Upper lobe of left lung (tissue), 6 donors: ENCODE measurements at regions not wholly inside any gene's neighbourhood (a gene's known extent, or its start where the extent isn't known, plus 50 kb on each side); places are given as distances from the start of the nearest gene placed in this dataset.

ENCODE experiments used
- ATAC-seq, 2 donors: fragments of 200-7000 bp; cut with Tn5 transposase; one replicate each; pipeline ENCODE4 v1.9.1; 2022; ENCODE audit warnings: mild to moderate bottlenecking in 2 of 2, moderate library complexity in 2 of 2; ENCODE audit not compliant: low FRiP score in 2 of 2
- DNase-seq, 2 donors: peaks; one replicate each; pipeline ENCODE4 v3.0.0-alpha.2; 2019 to 2020
- H3K27ac ChIP-seq, 4 donors: fragments of 200-600 bp; sonication (generic); one replicate each; pipeline ENCODE4 v1.5.1; 2016 to 2019
- H3K27me3 ChIP-seq, 4 donors: fragments of 200-600 bp; sonication (generic); one replicate each; pipeline ENCODE4 v1.5.1; 2017 to 2019
- H3K36me3 ChIP-seq, 4 donors: fragments of 200-600 bp; sonication (generic); one replicate each; pipeline ENCODE4 v1.5.1; 2016 to 2019
- H3K4me1 ChIP-seq, 4 donors: fragments of 200-600 bp; sonication (generic); one replicate each; pipeline ENCODE4 v1.5.1; 2018 to 2019
- H3K4me3 ChIP-seq, 4 donors: fragments of 200-600 bp; sonication (generic); one replicate each; pipeline ENCODE4 v1.5.1; 2017 to 2019; ENCODE audit warnings: mild to moderate bottlenecking in 2 of 4, moderate library complexity in 1 of 4
- H3K9me3 ChIP-seq, 4 donors: fragments of 200-600 bp; sonication (generic); one replicate each; pipeline ENCODE4 v1.5.1; 2018 to 2019
- EP300 ChIP-seq, 4 donors: sonication (generic); formaldehyde crosslinking; IDR thresholded peaks; one replicate each; pipeline ENCODE4 v1.5.1; 2017; ENCODE audit warnings: antibody characterized with exemption in 4 of 4, control low read depth in 2 of 4
- POLR2A ChIP-seq, 4 donors: fragments of 450-650 bp; IDR thresholded peaks; one replicate each; pipeline ENCODE4 v1.5.1; 2016 to 2017; ENCODE audit warnings: antibody characterized with exemption in 4 of 4, mild to moderate bottlenecking in 2 of 4
- POLR2AphosphoS5 ChIP-seq, 2 donors: sonication (generic); formaldehyde crosslinking; IDR thresholded peaks; one replicate each; pipeline ENCODE4 v1.5.1; 2017; ENCODE audit warnings: antibody characterized with exemption in 2 of 2
- WGBS, 2 donors: methylation state at CpG; one replicate each; pipeline ENCODE4 v1.1.5; 2017 to 2018; 5-methylcytosine and 5-hydroxymethylcytosine counted together
- TF ChIP-seq, protein P1 (sequence below), 6 experiments: fragments of 450-650 bp in 4 of 6; fragments of 200-600 bp in 2 of 6; sonication (generic) in 2 of 6; IDR thresholded peaks; one replicate each; pipeline ENCODE4 v1.5.1; 2016 to 2019; ENCODE audit warnings: antibody characterized with exemption in 6 of 6
- donor health status: DM: no; HTN: no; CAD: no; lungs with moderate emphysema.
- donor health status: DM: no; HTN: yes; CAD: no; lungs with severe emphysema.

DNA sequence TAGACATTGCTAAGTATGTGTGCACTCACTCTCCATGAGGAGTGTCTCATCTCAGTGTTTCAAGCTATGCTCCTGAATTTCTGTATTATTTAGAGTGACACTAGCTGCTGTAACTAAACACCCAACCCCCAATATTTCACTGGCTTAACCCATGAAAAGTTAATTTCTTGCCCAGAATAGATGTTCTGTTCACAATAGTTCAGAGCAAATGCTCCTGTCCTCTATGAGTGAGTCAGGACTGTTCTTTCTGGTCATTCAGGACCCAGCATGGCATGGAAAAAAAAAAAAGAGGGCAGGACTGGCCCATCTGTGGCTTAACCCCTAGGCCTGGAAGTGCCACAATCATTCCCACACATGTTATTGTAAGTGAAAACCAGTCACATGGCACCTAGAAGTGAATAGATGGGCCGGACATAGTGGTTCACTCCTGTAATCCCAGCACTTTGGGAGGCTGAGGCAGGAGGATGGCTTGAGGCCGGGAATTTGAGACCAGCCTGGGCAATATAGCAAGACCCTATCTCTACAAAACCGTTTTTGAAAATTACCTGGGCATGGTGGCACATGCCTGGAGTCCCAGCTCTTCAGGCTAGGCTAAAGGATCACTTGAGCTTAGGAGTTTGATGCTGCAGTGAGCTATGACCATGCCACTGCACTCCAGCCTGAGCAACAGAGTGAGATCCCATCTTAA lies 663.6 kb downstream of the IRS1 start:
- WGBS, 2 donors = 59 to 75% methylated on average over 3 of the region's 3 CpGs
- no peak for ATAC-seq

DNA sequence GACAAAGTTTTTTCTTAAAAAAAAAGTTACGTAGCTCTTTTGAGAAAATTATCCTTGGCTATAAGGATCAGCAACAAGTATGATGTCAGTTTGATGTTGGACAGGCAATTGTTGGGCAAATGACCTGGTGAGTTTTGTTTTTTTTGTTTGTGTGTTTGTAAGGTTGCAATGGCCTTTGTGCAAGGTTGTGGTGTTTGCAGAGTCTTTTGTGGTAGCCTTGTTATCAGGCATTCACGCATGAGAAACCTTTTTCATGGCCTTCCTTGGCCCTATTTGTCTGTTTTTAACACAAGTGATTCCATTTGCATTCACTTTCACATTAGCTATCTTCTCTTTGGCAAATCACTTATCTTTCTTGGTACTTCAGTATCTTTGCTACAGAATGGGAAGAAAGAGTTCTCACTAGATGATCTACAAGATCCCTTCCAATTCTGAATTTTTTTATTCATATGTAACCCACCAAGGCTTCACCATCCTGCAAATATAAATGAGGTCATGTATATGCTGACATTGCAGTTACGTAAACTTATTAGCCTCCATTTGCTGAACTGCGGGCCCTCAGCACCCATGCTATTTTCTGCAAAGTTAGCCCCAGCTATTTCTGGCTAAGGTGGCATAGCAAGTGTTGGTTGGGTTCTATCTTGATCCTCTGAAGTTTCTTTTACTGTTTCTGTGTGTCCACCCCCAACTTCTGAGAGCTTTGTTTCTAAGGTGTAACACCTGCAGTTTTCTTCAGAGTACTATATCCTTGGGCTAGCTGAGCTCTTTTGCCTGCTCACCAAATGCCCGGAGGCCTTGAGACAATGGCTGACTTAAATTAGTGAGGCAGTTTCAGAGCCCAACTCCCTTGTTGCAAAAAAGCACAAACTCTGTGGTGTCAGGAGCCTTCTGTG lies 667.1 kb downstream of the IRS1 start:
- WGBS, 2 donors = 91 to 95% methylated on average over 5 of the region's 5 CpGs
- Histone ChIP-seq H3K27ac (no peak overlapping the region), H3K36me3 (no peaks in the 10 kb centered on the region), H3K27me3 (no peaks in the 10 kb centered on the region), H3K9me3 (no peaks in the 10 kb centered on the region), H3K4me3 (no peak overlapping the region), H3K4me1 (peaks cover 0 to 14% (median 5%) of the 10 kb centered on the region in 4 donors)
- TF ChIP-seq EP300 (IDR thresholded peaks at IDR 0.05) (no peak), POLR2A (IDR thresholded peaks at IDR 0.05) (no peak), POLR2AphosphoS5 (IDR thresholded peaks at IDR 0.05) (no peak)
- TF ChIP-seq, protein P1, sequence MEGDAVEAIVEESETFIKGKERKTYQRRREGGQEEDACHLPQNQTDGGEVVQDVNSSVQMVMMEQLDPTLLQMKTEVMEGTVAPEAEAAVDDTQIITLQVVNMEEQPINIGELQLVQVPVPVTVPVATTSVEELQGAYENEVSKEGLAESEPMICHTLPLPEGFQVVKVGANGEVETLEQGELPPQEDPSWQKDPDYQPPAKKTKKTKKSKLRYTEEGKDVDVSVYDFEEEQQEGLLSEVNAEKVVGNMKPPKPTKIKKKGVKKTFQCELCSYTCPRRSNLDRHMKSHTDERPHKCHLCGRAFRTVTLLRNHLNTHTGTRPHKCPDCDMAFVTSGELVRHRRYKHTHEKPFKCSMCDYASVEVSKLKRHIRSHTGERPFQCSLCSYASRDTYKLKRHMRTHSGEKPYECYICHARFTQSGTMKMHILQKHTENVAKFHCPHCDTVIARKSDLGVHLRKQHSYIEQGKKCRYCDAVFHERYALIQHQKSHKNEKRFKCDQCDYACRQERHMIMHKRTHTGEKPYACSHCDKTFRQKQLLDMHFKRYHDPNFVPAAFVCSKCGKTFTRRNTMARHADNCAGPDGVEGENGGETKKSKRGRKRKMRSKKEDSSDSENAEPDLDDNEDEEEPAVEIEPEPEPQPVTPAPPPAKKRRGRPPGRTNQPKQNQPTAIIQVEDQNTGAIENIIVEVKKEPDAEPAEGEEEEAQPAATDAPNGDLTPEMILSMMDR (IDR thresholded peaks at IDR 0.05) = no peak
- ATAC-seq (no peak), DNase-seq (no peak)

More for the DNA sequence above, 663.6 kb downstream of the IRS1 start:
- peaks cover 0 to 14% (median 4%) of the 10 kb centered on the region in 4 donors for H3K4me1 ChIP-seq
- H3K27me3 ChIP-seq = no peaks in the 10 kb centered on the region
- DNase-seq = no peak
- H3K9me3 ChIP-seq = no peaks in the 10 kb centered on the region
- no peak for TF ChIP-seq POLR2AphosphoS5 (IDR thresholded peaks at IDR 0.05)
- TF ChIP-seq, protein P1 (IDR thresholded peaks at IDR 0.05) = no peak
- TF ChIP-seq POLR2A (IDR thresholded peaks at IDR 0.05) = no peak
- no peak for TF ChIP-seq EP300 (IDR thresholded peaks at IDR 0.05)
- peak overlapping the region in 1 of 4 donors; percentile 50 for H3K27ac ChIP-seq
- no peaks in the 10 kb centered on the region for H3K36me3 ChIP-seq
- H3K4me3 ChIP-seq = no peak overlapping the region

- 30 to 64% methylated on average over 2 of the region's 2 CpGs for WGBS, 2 donors
- Histone ChIP-seq H3K27me3 (no peaks in the 10 kb centered on the region), H3K4me3 (no peak overlapping the region), H3K9me3 (no peaks in the 10 kb centered on the region), H3K27ac (no peak overlapping the region), H3K36me3 (no peaks in the 10 kb centered on the region), H3K4me1 (peaks cover 0 to 9% (median 4%) of the 10 kb centered on the region in 4 donors)
- DNase-seq (peak in 1 of 2 donors; percentile 31), ATAC-seq (peak in 1 of 2 donors; percentile 71)
- no peak for TF ChIP-seq POLR2AphosphoS5 (IDR thresholded peaks at IDR 0.05)
- no peak for TF ChIP-seq EP300 (IDR thresholded peaks at IDR 0.05)
- no peak for TF ChIP-seq POLR2A (IDR thresholded peaks at IDR 0.05)
- TF ChIP-seq, protein P1 (IDR thresholded peaks at IDR 0.05) = no peak
These were observed 668.3 kb downstream of the IRS1 start for GRCh38 chr2:226131299-226131784.

DNA sequence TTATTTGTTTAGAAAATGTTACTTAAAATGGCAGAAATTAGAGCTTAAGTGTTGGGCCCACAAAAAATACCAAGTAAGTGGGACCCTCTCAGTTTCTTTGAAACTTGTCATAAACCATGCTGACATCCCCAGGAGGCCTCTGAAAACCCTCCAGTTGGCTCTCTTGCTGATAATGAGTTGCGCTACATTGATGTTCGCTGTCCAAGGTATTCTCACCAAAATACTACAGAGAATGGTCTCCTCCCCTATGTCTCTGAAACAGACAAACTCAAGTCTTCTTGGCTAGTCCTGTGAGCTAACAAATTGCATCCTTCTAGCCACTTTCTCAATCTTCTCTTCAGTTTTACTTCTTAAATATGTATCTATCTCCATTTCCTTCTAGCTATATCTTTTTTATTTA lies 669.4 kb downstream of the IRS1 start:
- Histone ChIP-seq H3K27me3 (no peaks in the 10 kb centered on the region), H3K36me3 (no peaks in the 10 kb centered on the region), H3K4me1 (peaks cover 0 to 9% (median 4%) of the 10 kb centered on the region in 4 donors), H3K9me3 (no peaks in the 10 kb centered on the region), H3K27ac (no peak overlapping the region), H3K4me3 (no peak overlapping the region)
- ATAC-seq (no peak), DNase-seq (no peak)
- TF ChIP-seq POLR2AphosphoS5 (IDR thresholded peaks at IDR 0.05) (no peak), POLR2A (IDR thresholded peaks at IDR 0.05) (no peak), EP300 (IDR thresholded peaks at IDR 0.05) (no peak)
- TF ChIP-seq, protein P1 (IDR thresholded peaks at IDR 0.05) = no peak
- WGBS, 2 donors = 87 to 90% methylated on average over 2 of the region's 2 CpGs
